SK-N-SH treated with all-trans-retinoic acid at 6 μM for 48 hours (cell line): ENCODE measurements at regions not wholly inside any gene's neighbourhood (a gene's known extent, or its start where the extent isn't known, plus 50 kb on each side); places are given as distances from the start of the nearest gene placed in this dataset.

Experiments
- PATZ1 ChIP-seq: fragments of 250-450 bp; sonication (Bioruptor Pico); IDR thresholded peaks from 2 replicates; pipeline ENCODE4 v1.8.0; 2020; ENCODE audit warnings: mild to moderate bottlenecking, moderate library complexity, borderline replicate concordance
- SNAI2 ChIP-seq: fragments of 250-450 bp; sonication (Bioruptor Pico); IDR thresholded peaks from 2 replicates; pipeline ENCODE4 v1.5.0; 2020; ENCODE audit warnings: mild to moderate bottlenecking, moderate library complexity
- TCF4 ChIP-seq: fragments of 250-450 bp; sonication (Bioruptor Pico); IDR thresholded peaks from 2 replicates; pipeline ENCODE4 v1.8.0; 2021; ENCODE audit warnings: mild to moderate bottlenecking, moderate library complexity, borderline replicate concordance
- ZFP30 ChIP-seq: fragments of 450-650 bp; formaldehyde crosslinking; IDR thresholded peaks from 2 replicates; pipeline ENCODE4 v1.5.0; 2022; ENCODE audit warnings: mild to moderate bottlenecking, moderate library complexity
- ZNF70 ChIP-seq: fragments of 450-650 bp; formaldehyde crosslinking; IDR thresholded peaks from 2 replicates; pipeline ENCODE4 v1.5.0; 2020; ENCODE audit warnings: mild to moderate bottlenecking, moderate library complexity
- TF ChIP-seq, protein P1 (sequence below): fragments of 250-450 bp; sonication (Bioruptor Pico); IDR thresholded peaks from 2 replicates; pipeline ENCODE4 v1.5.1; 2020; ENCODE audit warnings: low read depth, mild to moderate bottlenecking, moderate library complexity

GRCh38 chr9:25302601-25303000 lies 375.6 kb downstream of the TUSC1 start:
- no peak for TF ChIP-seq ZFP30 (CRISPR knock-in tag)
- TF ChIP-seq, protein P1, sequence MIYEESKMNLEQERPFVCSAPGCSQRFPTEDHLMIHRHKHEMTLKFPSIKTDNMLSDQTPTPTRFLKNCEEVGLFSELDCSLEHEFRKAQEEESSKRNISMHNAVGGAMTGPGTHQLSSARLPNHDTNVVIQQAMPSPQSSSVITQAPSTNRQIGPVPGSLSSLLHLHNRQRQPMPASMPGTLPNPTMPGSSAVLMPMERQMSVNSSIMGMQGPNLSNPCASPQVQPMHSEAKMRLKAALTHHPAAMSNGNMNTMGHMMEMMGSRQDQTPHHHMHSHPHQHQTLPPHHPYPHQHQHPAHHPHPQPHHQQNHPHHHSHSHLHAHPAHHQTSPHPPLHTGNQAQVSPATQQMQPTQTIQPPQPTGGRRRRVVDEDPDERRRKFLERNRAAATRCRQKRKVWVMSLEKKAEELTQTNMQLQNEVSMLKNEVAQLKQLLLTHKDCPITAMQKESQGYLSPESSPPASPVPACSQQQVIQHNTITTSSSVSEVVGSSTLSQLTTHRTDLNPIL, result no peak
- TF ChIP-seq TCF4 (CRISPR knock-in tag), result no peak
- TF ChIP-seq ZNF70 (CRISPR knock-in tag), result no peak
- no peak for TF ChIP-seq PATZ1
- TF ChIP-seq SNAI2 (CRISPR knock-in tag), result no peak
